Endothelial cell of umbilical vein (primary cell): ENCODE measurements at regions not wholly inside any gene's neighbourhood (a gene's known extent, or its start where the extent isn't known, plus 50 kb on each side); places are given as distances from the start of the nearest gene placed in this dataset.

Experiments
- EZH2 ChIP-seq: IDR thresholded peaks from 2 replicates; pipeline ENCODE4 v1.6.1; 2012; ENCODE audit warnings: borderline replicate concordance, low read depth, mild to moderate bottlenecking, moderate library complexity, low read length, inconsistent platforms; ENCODE audit not compliant: severe bottlenecking
- FOS ChIP-seq: IDR thresholded peaks from 2 replicates; pipeline ENCODE4 v1.6.1; 2011; ENCODE audit warnings: mild to moderate bottlenecking, low read length, moderate library complexity, borderline replicate concordance; ENCODE audit not compliant: insufficient read depth
- POLR2A ChIP-seq: IDR thresholded peaks from 2 replicates; pipeline ENCODE4 v1.6.1; 2012; ENCODE audit warnings: low read depth, mild to moderate bottlenecking, control low read depth, low read length
- POLR2AphosphoS5 ChIP-seq: IDR thresholded peaks from 2 replicates; pipeline ENCODE4 v1.6.1; 2012; ENCODE audit warnings: low read depth, mild to moderate bottlenecking, control low read depth, low read length, moderate library complexity; ENCODE audit not compliant: insufficient read depth
- TF ChIP-seq, protein P1 (sequence below), 2 donors: IDR thresholded peaks; 1 replicate in 1 of 2; 2 replicates in 1 of 2; pipeline ENCODE4 v1.5.1; 2011; ENCODE audit warnings: low read length in 2 of 2, mild to moderate bottlenecking in 2 of 2, moderate library complexity in 2 of 2, control low read depth in 1 of 2, inconsistent platforms in 1 of 2, low read depth in 1 of 2; ENCODE audit not compliant: insufficient read depth in 1 of 2; ENCODE audit errors: extremely low read depth in 1 of 2
- TF ChIP-seq, protein P2 (sequence below): IDR thresholded peaks from 2 replicates; pipeline ENCODE4 v1.6.1; 2011; ENCODE audit not compliant: insufficient read depth, insufficient read length

DNA sequence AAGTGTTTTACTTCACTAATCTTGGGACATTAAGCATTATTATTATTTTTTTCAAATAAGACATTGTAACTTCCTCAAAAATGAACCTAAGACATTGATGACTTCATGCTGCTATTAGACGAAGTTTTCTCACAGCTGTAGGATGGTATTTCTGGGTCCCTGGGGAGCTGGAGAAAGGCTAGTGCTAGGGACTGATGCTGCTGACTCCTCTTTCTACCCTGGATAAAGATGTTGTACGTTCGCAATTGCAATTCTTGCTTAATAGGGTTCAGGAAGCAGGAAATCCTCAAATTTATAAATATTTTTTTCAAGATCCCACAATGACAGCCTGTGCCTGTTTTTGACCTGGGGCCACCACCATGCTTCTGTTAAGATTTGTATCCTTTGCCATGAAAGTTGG is 526.0 kb downstream of the CCSER2 start:
- TF ChIP-seq, protein P1, sequence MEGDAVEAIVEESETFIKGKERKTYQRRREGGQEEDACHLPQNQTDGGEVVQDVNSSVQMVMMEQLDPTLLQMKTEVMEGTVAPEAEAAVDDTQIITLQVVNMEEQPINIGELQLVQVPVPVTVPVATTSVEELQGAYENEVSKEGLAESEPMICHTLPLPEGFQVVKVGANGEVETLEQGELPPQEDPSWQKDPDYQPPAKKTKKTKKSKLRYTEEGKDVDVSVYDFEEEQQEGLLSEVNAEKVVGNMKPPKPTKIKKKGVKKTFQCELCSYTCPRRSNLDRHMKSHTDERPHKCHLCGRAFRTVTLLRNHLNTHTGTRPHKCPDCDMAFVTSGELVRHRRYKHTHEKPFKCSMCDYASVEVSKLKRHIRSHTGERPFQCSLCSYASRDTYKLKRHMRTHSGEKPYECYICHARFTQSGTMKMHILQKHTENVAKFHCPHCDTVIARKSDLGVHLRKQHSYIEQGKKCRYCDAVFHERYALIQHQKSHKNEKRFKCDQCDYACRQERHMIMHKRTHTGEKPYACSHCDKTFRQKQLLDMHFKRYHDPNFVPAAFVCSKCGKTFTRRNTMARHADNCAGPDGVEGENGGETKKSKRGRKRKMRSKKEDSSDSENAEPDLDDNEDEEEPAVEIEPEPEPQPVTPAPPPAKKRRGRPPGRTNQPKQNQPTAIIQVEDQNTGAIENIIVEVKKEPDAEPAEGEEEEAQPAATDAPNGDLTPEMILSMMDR (IDR thresholded peaks at IDR 0.05; ENCODE audit: extremely low read depth in 1 of 2, insufficient read depth in 1 of 2, low read depth in 1 of 2, low read length in 2 of 2): no peak
- no peak for TF ChIP-seq POLR2AphosphoS5
- no peak for TF ChIP-seq POLR2A
- TF ChIP-seq FOS: no peak
- TF ChIP-seq EZH2: no peak
- TF ChIP-seq, protein P2, sequence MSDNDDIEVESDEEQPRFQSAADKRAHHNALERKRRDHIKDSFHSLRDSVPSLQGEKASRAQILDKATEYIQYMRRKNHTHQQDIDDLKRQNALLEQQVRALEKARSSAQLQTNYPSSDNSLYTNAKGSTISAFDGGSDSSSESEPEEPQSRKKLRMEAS: no peak
